Hematopoietic multipotent progenitor cell treated with erythropoietin and hydrocortisone succinate and interleukin-3 and kit ligand, for 4 days (in vitro differentiated cells): ENCODE measurements at regions not wholly inside any gene's neighbourhood (a gene's known extent, or its start where the extent isn't known, plus 50 kb on each side); places are given as distances from the start of the nearest gene placed in this dataset.

Experiments
- DNase-seq: peaks from one replicate; pipeline ENCODE4 v3.0.0-alpha.2; 2015

DNA sequence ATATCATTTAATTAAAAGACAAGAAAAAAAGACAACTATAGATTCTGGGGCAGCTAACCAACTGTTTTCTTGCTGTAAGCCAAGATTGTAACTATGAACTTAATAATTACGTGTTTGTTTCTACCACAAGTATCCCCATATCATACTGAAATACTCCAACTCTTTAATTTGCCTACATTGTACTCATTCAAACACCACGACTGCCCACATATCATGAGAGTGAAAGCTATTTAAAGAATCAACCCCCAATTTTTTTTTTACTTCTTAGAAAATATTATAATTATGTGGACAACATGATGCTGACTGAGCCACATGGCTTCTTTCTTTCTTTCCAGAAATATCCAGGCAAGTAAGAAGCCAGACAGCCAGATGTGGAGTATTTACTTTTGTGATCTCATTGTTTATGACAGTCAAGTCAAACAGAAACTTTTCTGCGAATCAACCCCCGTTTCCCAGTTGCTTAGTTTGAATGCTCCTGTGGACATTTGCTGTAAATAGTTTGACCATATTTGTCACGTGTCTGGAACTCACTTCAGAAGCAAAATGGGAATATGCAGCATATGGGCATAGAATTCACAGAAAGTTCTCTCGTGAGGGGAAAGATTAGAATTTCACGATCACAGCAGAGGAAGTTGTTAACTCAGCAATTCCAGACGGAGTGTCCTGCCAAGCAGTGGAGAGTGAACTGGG is 126.8 kb upstream of the PSMD7 start:
- no peak for DNase-seq

DNA sequence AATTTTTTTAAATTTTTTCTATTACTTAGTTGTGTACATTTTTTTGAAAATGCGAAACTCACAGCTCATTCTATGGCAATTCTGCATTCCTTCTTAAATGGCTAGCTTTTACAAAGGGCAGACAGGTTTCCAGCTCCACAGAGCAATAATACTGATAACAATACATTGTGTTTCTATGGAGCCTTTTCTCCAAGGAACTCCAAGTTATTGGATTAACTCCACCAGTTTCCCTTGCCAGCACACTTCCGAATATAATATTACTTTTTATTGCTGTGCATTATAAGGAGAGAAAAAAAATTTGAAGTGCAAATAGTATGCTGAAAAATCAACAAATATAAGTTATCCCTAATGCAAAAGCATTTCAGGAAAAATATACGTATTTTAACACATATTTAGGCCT is 127.5 kb upstream of the PSMD7 start:
- DNase-seq: no peak

DNA sequence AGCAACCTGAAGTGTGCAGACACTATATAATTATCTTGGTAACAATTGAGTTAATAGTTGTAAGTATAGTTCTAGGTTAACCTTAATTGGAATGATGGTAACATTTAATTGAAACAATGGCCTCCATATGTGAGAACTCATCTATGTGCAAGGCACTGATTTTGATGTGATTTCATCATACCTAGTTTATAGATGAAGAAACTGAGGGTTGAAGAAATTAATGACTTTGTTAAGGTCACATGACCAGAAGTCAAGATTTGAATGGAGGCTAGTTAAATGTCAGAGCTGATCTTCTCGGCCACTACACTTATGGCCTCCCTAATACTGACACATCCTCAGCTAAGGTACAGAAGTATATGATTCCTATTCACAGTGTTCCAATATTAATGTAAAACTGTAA is 128.2 kb upstream of the PSMD7 start:
- no peak for DNase-seq

DNA sequence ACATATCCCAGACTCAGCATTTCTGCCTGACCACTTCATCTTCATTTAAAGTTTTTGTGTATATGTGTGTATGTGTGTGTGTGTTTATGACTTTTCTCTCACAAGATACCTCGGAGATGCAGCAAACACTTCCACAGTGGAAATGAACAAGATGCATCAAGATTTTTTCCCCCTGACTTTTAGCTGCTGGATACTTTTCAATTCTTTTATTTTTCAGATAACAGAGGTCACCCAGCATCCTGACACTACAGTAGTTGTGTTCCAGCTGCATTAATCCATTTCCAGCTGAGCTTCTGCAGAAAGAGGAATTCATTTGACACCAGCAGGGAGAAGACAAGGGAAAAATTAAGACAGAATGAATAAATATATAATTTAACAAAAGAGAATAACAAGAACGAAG is 130.2 kb upstream of the PSMD7 start:
- DNase-seq: no peak

DNA sequence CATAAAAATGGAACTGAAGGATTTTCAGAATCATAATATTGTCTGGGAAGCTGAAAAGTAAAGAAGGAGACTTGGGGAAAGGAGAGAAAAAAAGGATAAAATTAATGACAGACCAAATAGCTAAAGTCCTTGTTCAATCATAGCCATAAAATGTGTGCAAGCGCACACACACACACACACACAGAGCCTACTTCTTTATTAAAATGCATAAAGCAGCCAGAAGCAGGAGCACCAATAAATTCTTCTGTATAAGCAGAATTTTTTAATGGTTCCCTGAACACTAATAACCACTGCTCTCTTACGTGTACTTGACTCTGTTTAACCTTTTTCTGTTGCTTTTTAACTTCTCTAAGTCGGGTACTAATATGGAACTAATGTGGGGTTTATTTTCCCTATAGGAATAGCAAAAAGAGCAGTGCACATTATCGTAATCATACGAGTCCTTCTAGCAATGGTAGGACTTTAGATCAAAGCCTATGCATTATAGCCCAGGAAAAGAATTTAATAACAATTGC is 131.0 kb upstream of the PSMD7 start:
- DNase-seq: no peak

DNA sequence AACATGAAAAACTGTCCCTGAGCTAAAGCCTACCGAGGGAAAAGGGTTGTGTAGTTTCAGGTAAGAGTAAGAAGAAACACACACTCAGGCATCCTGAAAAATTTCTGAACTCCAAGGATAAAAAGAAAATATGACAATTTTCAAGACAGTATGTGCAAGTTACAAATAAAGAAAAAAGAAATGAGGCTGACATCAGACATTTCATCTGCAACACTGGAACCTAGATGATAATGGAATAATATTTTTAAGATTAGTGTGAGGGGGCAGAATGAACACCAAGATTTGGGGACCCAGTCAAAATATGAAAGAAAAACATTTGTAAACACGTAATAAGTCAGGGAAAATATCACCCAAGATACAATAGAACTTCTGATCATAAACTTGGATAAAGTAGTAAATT is 135.9 kb upstream of the PSMD7 start:
- no peak for DNase-seq

DNA sequence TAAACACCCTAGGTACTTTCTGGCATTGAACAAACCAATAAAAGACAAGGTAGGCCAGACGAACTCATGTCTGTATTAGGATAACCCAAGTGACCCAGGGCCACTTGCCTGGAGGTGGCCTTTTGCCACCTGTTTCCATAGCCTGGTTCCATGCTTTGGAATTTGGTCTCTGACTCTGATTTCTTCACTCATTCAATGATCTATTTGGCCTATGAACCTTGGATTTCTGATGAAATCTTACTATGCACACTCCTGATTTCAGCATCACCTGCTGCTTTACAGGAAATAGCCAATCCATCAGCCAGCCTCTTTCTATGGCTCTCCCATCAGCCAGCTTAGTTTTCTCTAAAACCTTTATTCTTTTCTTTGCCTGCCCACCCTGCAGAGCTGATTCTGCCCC is 142.8 kb upstream of the PSMD7 start:
- DNase-seq: no peak

DNA sequence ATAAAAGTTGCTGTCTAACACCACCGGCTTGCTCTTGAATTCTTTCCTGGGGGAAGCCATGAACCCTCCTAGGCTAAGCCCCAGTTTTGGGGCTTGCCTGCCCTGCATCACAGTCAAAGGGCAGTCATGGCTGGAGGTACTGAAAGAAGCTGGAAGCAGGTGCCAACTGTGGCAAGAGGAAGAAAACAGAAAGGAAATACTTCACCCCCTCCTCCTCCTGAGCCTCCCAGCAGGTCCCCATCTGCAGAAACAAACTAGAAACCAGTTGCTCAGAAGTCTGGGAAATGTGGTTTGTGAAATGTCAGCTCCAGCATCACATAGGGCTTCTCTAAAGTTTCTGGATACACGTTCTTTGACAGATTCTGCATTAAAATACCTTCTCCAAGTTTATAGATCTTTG is 150.0 kb upstream of the PSMD7 start:
- no peak for DNase-seq

DNA sequence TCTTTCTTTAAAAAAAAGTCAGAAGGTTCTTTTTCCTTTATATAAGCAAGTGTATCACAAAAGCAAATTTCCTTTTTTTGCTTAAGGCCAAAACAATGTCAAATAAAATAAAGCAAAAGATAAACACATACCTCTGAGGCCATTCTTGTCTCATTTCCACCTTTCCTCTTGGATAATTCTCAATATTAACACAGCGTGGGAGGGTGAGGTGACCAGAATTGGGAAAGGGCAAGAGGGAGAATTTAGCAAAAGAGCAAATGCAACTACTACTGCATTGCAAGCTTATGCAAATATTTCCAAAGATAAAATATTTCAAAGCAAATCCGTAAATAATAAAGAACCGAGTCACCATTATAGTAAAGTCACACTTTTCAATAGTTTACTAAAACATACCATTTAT is 153.4 kb upstream of the PSMD7 start:
- no peak for DNase-seq

DNA sequence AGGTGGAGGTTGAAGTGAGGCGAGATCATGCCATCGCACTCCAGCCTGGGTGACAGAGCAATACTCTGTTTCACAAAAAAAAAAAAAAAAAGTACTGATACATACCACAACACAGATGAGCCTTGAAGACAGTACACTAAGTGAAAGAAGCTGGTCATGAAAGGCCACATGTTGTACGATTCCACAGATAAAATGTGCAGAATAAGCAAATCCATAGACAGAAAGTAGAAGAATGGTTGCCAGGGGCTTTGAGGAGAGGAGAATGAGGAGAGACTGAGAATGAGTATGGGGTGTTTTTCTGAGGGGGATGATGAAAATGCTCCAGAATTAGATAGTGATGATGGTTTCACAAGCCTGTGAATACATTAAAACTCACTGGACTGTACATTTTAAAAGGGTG is 155.6 kb upstream of the PSMD7 start:
- no peak for DNase-seq

DNA sequence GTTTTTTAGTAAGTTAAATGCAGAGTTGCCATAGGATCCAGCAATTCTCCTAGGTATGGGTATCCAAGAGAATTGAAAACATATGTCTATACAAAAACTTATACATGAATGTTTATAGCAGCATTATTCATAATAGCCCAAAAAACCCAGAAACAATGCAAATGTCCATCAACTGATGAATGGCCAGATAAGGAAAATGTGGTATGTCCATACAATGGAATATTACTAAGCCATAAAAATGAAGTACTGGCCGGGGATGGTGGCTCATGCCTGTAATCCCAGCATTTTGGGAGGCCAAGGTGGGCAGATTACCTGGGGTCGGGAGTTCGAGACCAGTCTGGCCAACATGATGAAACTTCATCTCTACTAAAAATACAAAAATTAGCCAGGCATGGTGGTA is 156.1 kb upstream of the PSMD7 start:
- no peak for DNase-seq

DNA sequence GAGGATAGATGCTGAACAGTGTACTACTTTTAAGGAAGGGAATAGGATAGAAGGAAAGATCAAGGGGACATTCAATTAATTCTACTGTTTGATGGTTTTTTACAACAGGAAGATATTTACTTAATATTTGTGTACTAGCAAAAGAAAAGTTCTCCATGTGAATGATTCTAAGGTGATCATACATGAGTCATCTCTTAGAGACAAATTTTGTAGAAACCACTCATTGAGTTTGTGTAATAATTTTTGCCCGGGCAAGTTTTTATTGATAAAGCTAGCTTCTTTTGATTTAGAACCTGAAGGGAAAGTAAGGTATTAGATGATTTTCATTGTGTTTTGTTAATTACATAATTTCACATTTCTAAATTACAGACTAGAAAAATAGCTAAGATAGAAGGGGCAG is 172.8 kb upstream of the PSMD7 start:
- no peak for DNase-seq

DNA sequence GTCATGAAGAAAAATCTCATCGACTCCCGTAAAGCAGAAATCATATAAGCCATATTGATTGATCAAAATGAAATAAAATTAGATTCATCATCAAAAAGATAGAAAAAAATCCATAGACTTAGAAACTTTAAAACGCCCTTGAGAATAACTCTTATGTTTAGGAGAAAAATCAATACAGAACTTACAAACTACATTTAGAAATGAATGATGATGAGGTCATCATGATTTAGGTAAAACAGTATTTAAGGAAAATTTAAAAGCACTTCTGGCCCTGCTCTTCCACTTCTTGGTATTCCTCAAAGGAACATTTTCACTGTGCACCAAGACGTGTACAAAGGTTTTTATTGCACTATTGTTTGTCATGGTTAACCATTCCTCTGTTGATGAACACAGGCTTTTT is 173.4 kb upstream of the PSMD7 start:
- no peak for DNase-seq

DNA sequence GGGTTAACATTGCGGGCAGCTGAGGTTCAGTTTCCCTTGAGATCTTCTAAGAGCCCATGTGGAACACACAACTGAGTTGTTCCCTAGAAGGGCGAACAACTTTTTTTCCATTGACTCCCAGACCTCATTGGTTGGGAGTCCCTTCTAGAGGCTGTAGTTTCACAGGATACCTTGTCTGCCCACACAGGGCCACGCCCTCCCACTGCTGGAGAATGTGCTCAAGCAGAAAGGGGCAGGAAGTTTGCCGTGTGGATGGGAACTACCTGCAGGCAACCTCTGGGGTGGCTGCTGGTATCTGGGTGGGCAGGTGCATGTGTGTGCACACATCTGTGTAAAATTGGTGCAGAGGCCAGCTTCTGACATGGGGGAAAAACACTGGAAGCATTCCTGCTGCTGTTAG is 178.8 kb upstream of the PSMD7 start:
- DNase-seq: no peak

DNA sequence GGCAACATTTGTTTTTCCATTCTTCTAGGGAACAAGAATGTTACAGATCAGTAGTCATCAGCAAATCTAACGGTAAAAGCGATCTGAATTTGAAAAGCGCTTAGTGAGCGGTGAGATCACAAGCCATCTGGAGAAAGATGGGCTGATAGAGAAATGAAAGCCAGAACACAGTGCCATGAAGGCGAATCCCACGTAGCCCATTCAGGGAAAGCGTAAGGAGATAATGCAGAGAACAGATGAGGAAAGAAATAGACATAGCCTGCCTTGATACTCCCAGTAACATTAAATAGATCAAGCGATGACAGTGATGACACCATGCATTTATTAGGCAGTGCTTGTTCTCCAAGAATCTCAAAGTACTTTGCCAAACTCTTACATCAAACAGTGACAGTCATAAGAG is 183.1 kb upstream of the PSMD7 start:
- DNase-seq: no peak

DNA sequence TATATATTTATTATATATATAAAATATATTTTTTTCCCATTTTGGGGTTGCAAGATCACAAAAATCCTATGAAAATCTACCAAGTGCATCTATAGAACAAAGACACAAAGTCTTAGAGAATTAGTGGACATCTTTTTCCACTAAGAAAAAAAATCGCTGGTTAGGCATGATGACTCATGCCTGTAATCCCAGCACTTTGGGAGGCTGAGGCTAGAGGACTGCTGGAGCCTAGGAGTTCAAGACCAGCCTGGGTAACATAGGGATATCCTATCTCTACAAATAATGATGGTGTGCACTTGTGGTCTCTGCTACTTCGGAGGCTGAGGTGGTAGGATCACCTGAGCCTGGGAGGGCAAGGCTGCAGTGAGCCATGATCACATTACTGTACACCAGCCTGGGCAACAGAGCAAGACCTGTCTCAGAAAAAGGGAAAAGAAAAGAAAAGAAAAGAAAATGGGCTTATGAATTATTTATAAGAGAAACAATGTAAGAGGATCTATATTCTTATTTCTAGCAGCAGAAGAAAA is 185.1 kb upstream of the PSMD7 start:
- peak; percentile 22 for DNase-seq

DNA sequence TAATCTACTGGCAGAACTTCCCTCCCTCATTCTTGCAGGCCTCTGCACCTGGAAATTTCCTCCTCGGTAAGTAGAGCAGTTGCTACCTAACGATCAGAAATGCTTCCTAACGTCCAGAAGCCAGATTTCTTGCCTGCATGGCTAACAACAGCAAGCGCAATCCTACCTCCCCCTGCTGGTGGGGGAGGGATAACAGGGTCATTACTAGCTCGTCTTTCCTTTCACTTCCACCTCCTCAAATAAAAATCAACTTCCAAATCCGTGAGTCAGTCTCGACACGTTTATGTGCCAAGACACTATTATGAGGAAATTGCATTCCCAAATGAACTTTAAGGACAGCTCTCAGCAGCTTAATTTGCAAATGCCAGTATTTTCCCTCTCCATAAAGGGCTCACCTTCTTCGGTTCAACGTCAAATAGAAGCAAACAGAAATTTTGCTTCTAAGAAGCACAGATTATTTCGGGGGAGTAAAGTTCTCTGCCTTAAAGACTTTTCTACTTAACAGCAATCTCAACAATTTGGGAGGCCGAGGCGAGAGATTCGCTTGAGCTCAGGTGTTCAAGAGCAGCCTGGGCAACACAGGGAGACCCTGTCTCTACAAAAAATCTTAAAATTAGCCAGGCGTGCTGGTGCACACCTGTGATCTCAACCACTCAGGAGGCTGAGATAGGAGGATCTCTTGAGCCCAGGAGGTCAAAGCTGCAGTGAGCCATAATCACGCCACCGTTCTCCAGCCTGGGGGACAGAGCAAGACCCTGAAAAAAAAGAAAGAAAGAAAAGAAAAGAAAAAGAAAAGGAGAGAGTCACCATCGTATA is 188.6 kb upstream of the PSMD7 start:
- peak; percentile 80 for DNase-seq

DNA sequence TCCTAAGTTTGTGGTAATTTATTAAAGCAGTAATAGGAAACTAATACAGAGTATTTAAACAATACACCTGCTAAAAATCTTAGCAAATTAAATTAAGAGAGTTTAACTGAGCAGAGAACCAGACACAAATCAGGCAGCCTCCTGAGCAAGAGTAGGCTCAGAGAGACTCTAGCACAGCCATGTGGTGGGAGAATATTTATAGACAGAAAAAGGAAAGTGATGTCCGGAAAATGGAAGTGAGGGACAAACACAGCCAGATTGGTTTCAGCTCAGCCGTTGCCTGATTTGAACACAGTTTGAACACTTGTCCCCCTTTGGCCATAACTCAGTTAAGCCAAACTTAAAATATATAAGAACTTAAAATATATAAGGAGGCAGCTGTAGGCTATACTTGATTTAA is 192.6 kb upstream of the PSMD7 start:
- no peak for DNase-seq

DNA sequence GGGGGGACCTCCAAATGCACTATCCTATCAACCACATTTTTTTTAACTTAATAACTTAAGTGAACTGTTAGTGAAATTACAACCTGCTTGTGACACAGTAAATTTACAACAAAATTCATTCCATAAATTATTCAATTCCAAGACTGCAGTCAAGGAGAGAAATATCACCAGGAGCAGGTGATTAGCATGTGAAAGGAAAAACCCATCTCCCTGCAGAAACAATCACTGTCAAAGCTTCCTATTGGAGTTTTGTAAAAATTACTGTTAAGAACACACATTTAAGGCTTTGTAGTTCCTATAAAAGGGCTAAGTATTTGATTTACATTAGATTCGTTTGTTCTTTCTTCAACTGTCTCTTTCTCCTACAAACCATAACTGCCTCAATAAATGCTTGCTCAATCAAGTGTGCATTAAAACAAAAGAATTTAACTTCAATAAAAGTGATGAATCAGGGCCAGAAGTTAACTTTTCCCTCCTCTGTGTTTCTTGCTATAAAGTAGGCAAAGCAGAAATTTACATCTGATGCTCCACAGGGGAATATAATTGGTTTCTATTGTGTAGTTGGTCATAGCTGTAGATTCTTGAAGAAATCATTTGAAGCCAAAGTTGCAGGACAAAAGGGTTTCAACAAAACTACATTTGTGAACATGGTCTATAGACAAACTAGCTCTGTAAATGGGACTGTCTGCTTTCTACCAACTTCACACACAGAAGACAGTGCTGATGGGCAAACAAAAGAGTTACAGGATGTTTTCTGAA is 195.1 kb upstream of the PSMD7 start:
- no peak for DNase-seq

DNA sequence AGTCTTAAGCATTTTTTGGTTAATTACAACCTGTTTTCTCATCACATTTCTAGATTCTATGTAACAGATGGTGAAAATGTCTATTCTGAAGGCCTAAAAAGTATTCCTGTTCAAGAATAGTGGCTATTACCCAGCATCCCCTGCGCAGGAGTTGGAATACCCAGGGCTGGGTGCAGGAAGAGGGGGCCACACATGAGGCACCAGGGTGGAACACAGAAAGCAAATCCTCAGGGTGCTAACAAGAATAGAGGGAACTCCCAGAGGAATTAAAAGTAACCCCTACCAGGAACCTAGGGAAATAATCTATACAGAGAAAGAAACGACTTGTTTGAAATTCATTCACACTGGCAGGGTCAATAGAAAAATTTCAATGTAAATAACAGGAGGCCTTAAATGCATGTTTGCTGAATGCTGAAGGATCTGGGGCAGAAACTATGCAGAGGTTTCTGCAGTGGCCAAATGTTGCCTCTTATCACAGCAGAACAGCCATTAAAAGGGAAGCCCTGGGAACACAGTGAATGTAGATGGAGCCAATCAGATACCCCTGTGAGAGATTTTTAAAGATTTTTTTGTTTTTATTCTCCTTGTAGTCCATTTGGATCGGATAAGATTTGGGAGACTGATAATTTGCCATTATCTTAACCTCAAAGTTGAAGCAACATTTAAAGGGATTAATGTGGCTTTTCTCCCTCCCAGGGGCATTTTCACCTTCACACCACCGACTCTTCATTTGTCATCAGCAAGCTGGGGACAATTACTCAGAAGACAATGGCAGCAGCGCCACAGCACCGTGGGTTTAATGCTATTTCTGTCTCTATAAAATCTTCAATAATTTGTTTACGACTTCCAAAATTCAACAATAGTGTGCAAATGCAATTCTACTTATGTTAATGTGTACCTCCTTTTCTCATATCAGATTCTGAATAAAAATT is 196.0 kb upstream of the PSMD7 start:
- peak; percentile 20 for DNase-seq

DNA sequence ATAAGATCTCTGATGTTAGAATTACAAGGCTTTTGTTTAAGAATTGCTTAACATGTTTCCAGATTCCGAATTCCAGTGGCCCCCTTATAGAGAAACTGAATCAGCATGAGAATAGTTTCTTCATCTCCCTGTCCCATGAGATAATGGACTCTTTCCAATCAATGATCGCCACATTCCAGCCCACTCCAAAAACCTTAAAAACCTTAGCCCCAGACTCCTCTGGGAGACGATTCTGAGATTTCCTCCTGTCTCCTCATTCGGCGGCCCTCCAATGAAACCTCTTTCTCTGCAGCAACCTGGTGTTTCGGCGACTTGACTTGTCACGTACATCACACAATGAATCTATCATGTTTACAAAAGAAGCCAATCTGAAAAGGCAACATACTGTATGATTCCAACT is 197.1 kb upstream of the PSMD7 start:
- no peak for DNase-seq

DNA sequence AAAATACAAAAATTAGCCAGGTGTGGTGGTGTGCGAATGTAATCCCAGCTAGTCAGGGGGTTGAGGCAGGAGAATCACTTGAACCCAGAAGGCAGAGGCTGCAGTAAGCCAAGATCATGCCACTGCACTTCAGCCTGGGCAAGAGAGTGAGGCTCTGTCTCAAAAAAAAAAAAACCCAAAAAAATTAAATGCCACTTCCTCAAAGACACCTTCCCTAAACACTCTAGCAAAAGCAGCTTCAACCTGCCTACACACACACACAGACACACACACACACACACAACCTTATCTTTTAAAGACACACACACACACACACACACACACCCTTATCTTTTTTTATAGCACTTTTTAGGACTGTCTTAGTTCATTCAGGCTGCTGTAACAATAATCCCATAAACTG is 201.7 kb upstream of the PSMD7 start:
- peak; percentile 20 for DNase-seq
